ENCODE measurements at regions not wholly inside any gene's neighbourhood (a gene's known extent, or its start where the extent isn't known, plus 50 kb on each side); places are given as distances from the start of the nearest gene placed in this dataset.

- Histone ChIP-seq H4K20me1 (ENCODE audit: control insufficient read depth, insufficient read depth) (no peaks in the 10 kb centered on the region), H3K4me2 (ENCODE audit: control insufficient read depth, insufficient read depth) (no peak overlapping the region), H2AFZ (ENCODE audit: control insufficient read depth, low read depth, low read length) (no peak overlapping the region), H3K79me2 (ENCODE audit: control insufficient read depth, insufficient read depth, low read length) (no peaks in the 10 kb centered on the region), H3K9me3 (replicated peaks; ENCODE audit: control insufficient read depth, insufficient read depth, low read length) (no peaks in the 10 kb centered on the region), H3K27me3 (replicated peaks in 1 of 2; ENCODE audit: control insufficient read depth in 2 of 2, insufficient read depth in 2 of 2, low read length in 1 of 2) (no peaks in the 10 kb centered on the region), H3K4me1 (ENCODE audit: control insufficient read depth, insufficient read depth, low read length) (no peaks in the 10 kb centered on the region), H3K9ac (ENCODE audit: control insufficient read depth, insufficient read depth, low read length) (no peak overlapping the region), H3K27ac (ENCODE audit: control insufficient read depth, insufficient read depth) (no peak overlapping the region), H3K4me3 (no peak overlapping the region), H3K36me3 (ENCODE audit: control insufficient read depth in 2 of 2, insufficient read depth in 2 of 2, low read length in 1 of 2) (no peaks in the 10 kb centered on the region)
- in situ Hi-C loops (cut with MboI): no loop called here
- no peak for ATAC-seq
- WGBS (ENCODE audit: insufficient coverage, insufficient replicate concordance, low lambda C conversion rate, missing lambda C conversion rate): 18% methylated on average over 4 of the region's 4 CpGs
- intact Hi-C loops (cut with micrococcal nuclease; ENCODE audit: unreplicated experiment): no loop called here
- ChIA-PET POLR2A (interaction anchor here (0.8 kb wide), 1 partner anchor 15 kb away, joined by 3 read pairs; no protein-coding TSS in a partner anchor), RAD21 (ENCODE audit: unreplicated experiment) (no interaction called here), CTCF (no interaction called here), SMC1A (ENCODE audit: uncharacterized antibody, unreplicated experiment) (interaction anchor here (0.7 to 1.1 kb wide), 2 partner anchors 10 to 26 kb away, joined by 3 read pairs; no protein-coding TSS in a partner anchor)
- no peak for FAIRE-seq
- no peak for DNase-seq (ENCODE audit: low read depth, low spot score)
- no TSS peak for BruUV-seq (replicated peaks)
- no peak for TF ChIP-seq IKZF1 (conservative IDR thresholded peaks at IDR 0.05)
- TF ChIP-seq RCOR1 (conservative IDR thresholded peaks at IDR 0.05; ENCODE audit: low read depth, low read length): no peak
- TF ChIP-seq KAT2A (conservative IDR thresholded peaks at IDR 0.05; ENCODE audit: control insufficient read depth, low read depth, low read length): no peak
- TF ChIP-seq SKIL (IDR thresholded peaks at IDR 0.05; ENCODE audit: low read depth, poor library complexity, severe bottlenecking): no peak
- TF ChIP-seq RAD21 (IDR thresholded peaks at IDR 0.05; ENCODE audit: insufficient read depth, low read depth, low read length): no peak
- TF ChIP-seq SMARCA5 (IDR thresholded peaks at IDR 0.05): no peak
Observed at GRCh38 chr11:109526931-109527330, 104.9 kb downstream of the C11orf87 start.

GRCh38 chr11:109527496-109527895 lies 105.5 kb downstream of the C11orf87 start:
- Histone ChIP-seq H3K4me3 (no peak overlapping the region), H3K4me1 (ENCODE audit: control insufficient read depth, insufficient read depth, low read length) (no peaks in the 10 kb centered on the region), H3K27me3 (replicated peaks in 1 of 2; ENCODE audit: control insufficient read depth in 2 of 2, insufficient read depth in 2 of 2, low read length in 1 of 2) (no peaks in the 10 kb centered on the region), H3K36me3 (ENCODE audit: control insufficient read depth in 2 of 2, insufficient read depth in 2 of 2, low read length in 1 of 2) (no peaks in the 10 kb centered on the region), H3K9ac (ENCODE audit: control insufficient read depth, insufficient read depth, low read length) (no peak overlapping the region), H4K20me1 (ENCODE audit: control insufficient read depth, insufficient read depth) (no peaks in the 10 kb centered on the region), H2AFZ (ENCODE audit: control insufficient read depth, low read depth, low read length) (no peak overlapping the region), H3K27ac (ENCODE audit: control insufficient read depth, insufficient read depth) (no peak overlapping the region), H3K79me2 (ENCODE audit: control insufficient read depth, insufficient read depth, low read length) (no peaks in the 10 kb centered on the region), H3K4me2 (ENCODE audit: control insufficient read depth, insufficient read depth) (no peak overlapping the region), H3K9me3 (replicated peaks; ENCODE audit: control insufficient read depth, insufficient read depth, low read length) (no peaks in the 10 kb centered on the region)
- RAD21 ChIA-PET (ENCODE audit: unreplicated experiment): no interaction called here
- ATAC-seq (no peak), FAIRE-seq (no peak), DNase-seq (ENCODE audit: low read depth, low spot score) (no peak)
- BruUV-seq (replicated peaks): no TSS peak
- POLR2A ChIA-PET: interaction anchor here (0.8 kb wide), 1 partner anchor 15 kb away, joined by 3 read pairs; no protein-coding TSS in a partner anchor
- SMC1A ChIA-PET (ENCODE audit: uncharacterized antibody, unreplicated experiment): interaction anchor here (0.7 to 1.1 kb wide), 2 partner anchors 11 to 27 kb away, joined by 3 read pairs; no protein-coding TSS in a partner anchor
- in situ Hi-C loops (cut with MboI): no loop called here
- CTCF ChIA-PET: no interaction called here
- intact Hi-C loops (cut with micrococcal nuclease; ENCODE audit: unreplicated experiment): no loop called here
- WGBS (ENCODE audit: insufficient coverage, insufficient replicate concordance, low lambda C conversion rate, missing lambda C conversion rate): 9% methylated on average over 1 of the region's 1 CpG
- TF ChIP-seq SIN3A (IDR thresholded peaks at IDR 0.05; ENCODE audit: low read depth, low read length) (no peak), CHD2 (IDR thresholded peaks at IDR 0.05; ENCODE audit: borderline replicate concordance, low read depth, low read length) (no peak), POLR2A (IDR thresholded peaks at IDR 0.05; ENCODE audit: low read depth, low read length) (no peak), ASH2L (IDR thresholded peaks at IDR 0.05; ENCODE audit: borderline replicate concordance, low read depth) (no peak), ZNF592 (IDR thresholded peaks at IDR 0.05) (no peak), KLF5 (IDR thresholded peaks at IDR 0.05; ENCODE audit: partially characterized antibody) (no peak), GABPA (IDR thresholded peaks at IDR 0.05; ENCODE audit: low read depth) (no peak), FOXK2 (IDR thresholded peaks at IDR 0.05) (no peak)
